Calu3 (cell line): ENCODE measurements at regions not wholly inside any gene's neighbourhood (a gene's known extent, or its start where the extent isn't known, plus 50 kb on each side); places are given as distances from the start of the nearest gene placed in this dataset.
"Not testable (repeated sequence)": the region's sequence is repeated elsewhere in the genome, so short reads cannot be mapped to it uniquely, and the experiment has no call there.

Experiments
- BruUV-seq: library from RNA; stranded (reverse); fragments of 400-500 nt; replicated peaks from 2 replicates; lab custom pipeline; 2021; lab: Mats Ljungman, UMichigan
- CTCF ChIA-PET: fragments of 300-600 bp; sonication (Branson Sonifier 250); formaldehyde crosslinking; loops from one replicate; lab custom pipeline; 2022; ENCODE audit warnings: antibody characterized with exemption; lab: Charles Lee
- DNase-seq: peaks from one replicate; pipeline ENCODE4 v3.0.0; 2022
- H3K27ac Mint-ChIP-seq: one replicate; pipeline ENCODE4 v1.8.0; 2022; ENCODE audit warnings: mixed read lengths; ENCODE audit not compliant: unreplicated experiment
- H3K27me3 Mint-ChIP-seq: one replicate; pipeline ENCODE4 v1.8.0; 2022; ENCODE audit warnings: mixed read lengths; ENCODE audit not compliant: unreplicated experiment
- H3K36me3 Mint-ChIP-seq: one replicate; pipeline ENCODE4 v1.8.0; 2022; ENCODE audit warnings: mild to moderate bottlenecking, moderate library complexity, mixed read lengths; ENCODE audit not compliant: insufficient read depth, unreplicated experiment
- H3K4me1 Mint-ChIP-seq: one replicate; pipeline ENCODE4 v1.8.0; 2022; ENCODE audit warnings: mild to moderate bottlenecking, low read depth, mixed read lengths; ENCODE audit not compliant: unreplicated experiment
- H3K4me3 Mint-ChIP-seq: one replicate; pipeline ENCODE4 v1.8.0; 2022; ENCODE audit warnings: mild to moderate bottlenecking, low read depth, moderate library complexity, mixed read lengths; ENCODE audit not compliant: unreplicated experiment
- H3K9me3 Mint-ChIP-seq: one replicate; pipeline ENCODE4 v1.8.0; 2022; ENCODE audit warnings: low read depth, mixed read lengths; ENCODE audit not compliant: unreplicated experiment
- intact Hi-C: fragments of 100-400 bp; cut with micrococcal nuclease; formaldehyde crosslinking; loops from one replicate; pipeline ENCODE4 v1.10.0; 2022; ENCODE audit not compliant: unreplicated experiment
- TF ChIP-seq, protein P1 (sequence below): fragments of 200-600 bp; IDR thresholded peaks from one replicate; pipeline ENCODE4 v1.8.0; 2022; ENCODE audit warnings: antibody characterized with exemption; ENCODE audit not compliant: unreplicated experiment

GRCh38 chr5:107744418-107745330 is 73.9 kb upstream of the EFNA5 start:
- H3K36me3 Mint-ChIP-seq, result no peaks in the 10 kb centered on the region
- no peak for DNase-seq
- TF ChIP-seq, protein P1, sequence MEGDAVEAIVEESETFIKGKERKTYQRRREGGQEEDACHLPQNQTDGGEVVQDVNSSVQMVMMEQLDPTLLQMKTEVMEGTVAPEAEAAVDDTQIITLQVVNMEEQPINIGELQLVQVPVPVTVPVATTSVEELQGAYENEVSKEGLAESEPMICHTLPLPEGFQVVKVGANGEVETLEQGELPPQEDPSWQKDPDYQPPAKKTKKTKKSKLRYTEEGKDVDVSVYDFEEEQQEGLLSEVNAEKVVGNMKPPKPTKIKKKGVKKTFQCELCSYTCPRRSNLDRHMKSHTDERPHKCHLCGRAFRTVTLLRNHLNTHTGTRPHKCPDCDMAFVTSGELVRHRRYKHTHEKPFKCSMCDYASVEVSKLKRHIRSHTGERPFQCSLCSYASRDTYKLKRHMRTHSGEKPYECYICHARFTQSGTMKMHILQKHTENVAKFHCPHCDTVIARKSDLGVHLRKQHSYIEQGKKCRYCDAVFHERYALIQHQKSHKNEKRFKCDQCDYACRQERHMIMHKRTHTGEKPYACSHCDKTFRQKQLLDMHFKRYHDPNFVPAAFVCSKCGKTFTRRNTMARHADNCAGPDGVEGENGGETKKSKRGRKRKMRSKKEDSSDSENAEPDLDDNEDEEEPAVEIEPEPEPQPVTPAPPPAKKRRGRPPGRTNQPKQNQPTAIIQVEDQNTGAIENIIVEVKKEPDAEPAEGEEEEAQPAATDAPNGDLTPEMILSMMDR, result no peak
- no peaks in the 10 kb centered on the region for H3K27me3 Mint-ChIP-seq
- CTCF ChIA-PET, result no interaction called here
- BruUV-seq, result no TSS peak
- H3K27ac Mint-ChIP-seq, result no peak overlapping the region
- peaks cover 8% of the 10 kb centered on the region for H3K4me1 Mint-ChIP-seq
- H3K4me3 Mint-ChIP-seq, result no peak overlapping the region
- intact Hi-C loops, result no loop called here
- H3K9me3 Mint-ChIP-seq, result peaks cover 2% of the 10 kb centered on the region

DNA sequence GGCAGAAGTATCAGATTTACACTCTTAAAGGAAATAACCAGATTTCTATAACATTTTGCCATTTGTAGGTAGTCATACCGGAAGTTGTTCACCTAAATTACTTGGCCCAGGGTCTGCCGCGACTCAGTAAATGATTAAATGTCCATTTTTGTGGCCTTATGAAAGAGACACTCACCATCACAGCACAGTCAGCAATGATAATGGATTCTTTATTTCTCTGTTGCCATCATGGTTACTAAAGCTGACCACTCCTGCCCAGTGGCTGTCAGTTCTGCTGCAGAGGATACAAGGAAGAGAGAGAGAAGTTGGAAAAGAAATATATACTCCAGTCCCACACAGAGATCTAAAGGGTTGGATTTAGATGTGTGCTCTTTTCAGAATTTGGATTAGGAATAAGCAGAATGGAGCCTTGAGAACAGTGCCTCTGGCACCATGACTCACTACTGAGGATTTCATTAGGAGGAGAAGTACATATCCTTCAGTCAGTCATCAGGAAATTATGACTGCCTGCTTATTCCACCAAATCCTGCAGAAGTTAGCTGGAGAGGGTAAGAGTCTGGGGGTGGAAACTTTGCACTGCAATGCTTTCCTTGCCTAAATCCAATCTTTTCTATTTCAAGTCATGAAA is 72.8 kb upstream of the EFNA5 start:
- no peak overlapping the region for H3K27ac Mint-ChIP-seq
- no TSS peak for BruUV-seq
- DNase-seq, result no peak
- CTCF ChIA-PET, result no interaction called here
- H3K4me1 Mint-ChIP-seq, result peaks cover 12% of the 10 kb centered on the region
- H3K4me3 Mint-ChIP-seq, result no peak overlapping the region
- TF ChIP-seq, protein P1, result no peak
- H3K36me3 Mint-ChIP-seq, result no peaks in the 10 kb centered on the region
- H3K27me3 Mint-ChIP-seq, result no peaks in the 10 kb centered on the region
- intact Hi-C loops, result no loop called here
- H3K9me3 Mint-ChIP-seq, result peaks cover 2% of the 10 kb centered on the region

DNA sequence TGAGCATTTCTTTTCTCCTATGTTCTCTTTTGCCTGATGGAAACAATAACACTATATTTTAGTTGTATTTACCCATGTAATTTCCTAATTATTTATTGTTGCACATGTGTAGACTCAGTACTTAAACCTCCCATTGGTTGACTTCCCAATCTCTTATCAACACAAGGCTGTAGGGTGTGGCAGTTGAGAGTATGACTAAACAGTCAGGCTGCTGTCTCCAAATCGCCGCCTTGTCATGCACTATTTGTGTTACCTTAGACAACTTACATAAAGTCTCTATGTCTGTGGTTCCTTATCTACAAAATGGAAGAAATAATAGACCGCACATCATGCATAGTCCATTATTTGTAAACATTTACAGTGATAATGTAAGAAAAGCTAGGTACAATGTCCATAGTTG is 68.9 kb upstream of the EFNA5 start:
- no TSS peak for BruUV-seq
- H3K4me1 Mint-ChIP-seq, result peaks cover 12% of the 10 kb centered on the region
- H3K4me3 Mint-ChIP-seq, result no peak overlapping the region
- TF ChIP-seq, protein P1, result no peak
- intact Hi-C loops, result no loop called here
- H3K36me3 Mint-ChIP-seq, result no peaks in the 10 kb centered on the region
- DNase-seq, result peak; percentile 60
- H3K27ac Mint-ChIP-seq, result no peak overlapping the region
- H3K9me3 Mint-ChIP-seq, result peaks cover 2% of the 10 kb centered on the region
- no peaks in the 10 kb centered on the region for H3K27me3 Mint-ChIP-seq
- CTCF ChIA-PET, result no interaction called here

- no TSS peak for BruUV-seq
- Mint-ChIP-seq H3K9me3 (peaks cover 2% of the 10 kb centered on the region), H3K4me3 (no peak overlapping the region), H3K4me1 (peaks cover 12% of the 10 kb centered on the region), H3K27ac (no peak overlapping the region), H3K36me3 (no peaks in the 10 kb centered on the region), H3K27me3 (no peaks in the 10 kb centered on the region)
- intact Hi-C loops, result no loop called here
- CTCF ChIA-PET, result no interaction called here
- DNase-seq, result no peak
- TF ChIP-seq, protein P1, result no peak
Measured at GRCh38 chr5:107736638-107737037, 65.9 kb upstream of the EFNA5 start.

GRCh38 chr5:107736089-107736488 is 65.4 kb upstream of the EFNA5 start:
- H3K4me3 Mint-ChIP-seq, H3K27me3 Mint-ChIP-seq, CTCF ChIA-PET, intact Hi-C loops, H3K27ac Mint-ChIP-seq, DNase-seq, BruUV-seq, H3K9me3 Mint-ChIP-seq, H3K36me3 Mint-ChIP-seq: not testable (repeated sequence)
- peaks cover 12% of the 10 kb centered on the region for H3K4me1 Mint-ChIP-seq
